Breast epithelium (tissue), 3 donors: ENCODE measurements at regions not wholly inside any gene's neighbourhood (a gene's known extent, or its start where the extent isn't known, plus 50 kb on each side); places are given as distances from the start of the nearest gene placed in this dataset.

Experiments
- CTCF ChIP-seq, 3 donors: fragments of 450-650 bp; IDR thresholded peaks; one replicate each; pipeline ENCODE4 v1.5.1; 2016 to 2017; ENCODE audit warnings: antibody characterized with exemption in 3 of 3, mild to moderate bottlenecking in 3 of 3, moderate library complexity in 3 of 3
- POLR2A ChIP-seq: fragments of 450-650 bp; IDR thresholded peaks from one replicate; pipeline ENCODE4 v1.6.1; 2016; ENCODE audit warnings: antibody characterized with exemption, mild to moderate bottlenecking, moderate library complexity

DNA sequence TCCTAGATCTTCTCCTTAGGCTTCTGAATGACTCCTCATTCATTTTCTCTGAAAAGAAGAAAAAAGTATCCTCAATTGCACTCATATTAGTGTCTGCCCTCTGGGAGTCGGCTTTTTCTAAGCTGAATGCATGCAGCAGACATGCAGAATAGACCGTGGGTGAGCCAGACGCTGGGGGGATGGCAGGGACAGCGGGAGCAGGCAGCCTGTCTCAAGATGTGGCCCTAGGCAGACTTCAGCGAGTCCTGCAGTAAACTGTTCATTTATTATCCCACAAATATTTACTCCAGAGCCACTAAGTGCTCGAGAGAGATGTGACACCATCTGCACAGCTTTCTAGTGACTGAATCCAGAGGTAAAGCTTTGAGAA lies 164.9 kb upstream of the RAI14 start:
- TF ChIP-seq CTCF (IDR thresholded peaks at IDR 0.05) (no peak), POLR2A (no peak)
